Left colon (tissue), 2 donors: ENCODE measurements at regions not wholly inside any gene's neighbourhood (a gene's known extent, or its start where the extent isn't known, plus 50 kb on each side); places are given as distances from the start of the nearest gene placed in this dataset.

ENCODE experiments used
- ATAC-seq: fragments of 200-7000 bp; cut with Tn5 transposase; one replicate; pipeline ENCODE4 v1.9.1; 2020; ENCODE audit warnings: mild to moderate bottlenecking, moderate library complexity
- DNase-seq, 2 donors: peaks; one replicate each; pipeline ENCODE4 v3.0.0-alpha.2; 2020
- intact Hi-C, 2 donors: fragments of 100-400 bp; cut with DNase I in 1 of 2; cut with micrococcal nuclease in 1 of 2; formaldehyde crosslinking; loops; one replicate each; pipeline versions ENCODE4 v1.11.2 to v1.14.0; 2022; cut with DNase I, micrococcal nuclease
- donor health status: DM: no; HTN: no; CAD: no.
- donor health status: DM: yes; HTN: yes; CAD: no.

DNA sequence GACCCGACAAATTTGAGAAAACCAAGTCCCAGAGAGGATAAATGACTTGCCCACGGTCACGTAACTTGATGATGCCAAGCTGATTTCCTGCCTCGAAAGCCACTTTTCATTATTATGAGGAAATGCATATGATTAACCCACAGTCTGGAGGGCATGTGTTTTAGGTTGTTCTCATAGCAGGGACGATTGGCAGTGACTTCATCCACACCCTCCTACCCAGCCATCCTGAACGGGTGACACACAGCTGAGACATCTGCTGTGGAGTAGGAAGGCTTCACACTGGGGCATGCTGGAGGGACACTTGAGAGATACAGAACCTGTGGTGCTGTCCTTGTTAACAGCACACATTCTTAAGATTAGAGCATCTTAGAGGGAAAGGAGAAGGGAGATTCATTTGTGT is 65.4 kb upstream of the WDFY2 start:
- intact Hi-C loops = no loop called here
- ATAC-seq = no peak
- no peak for DNase-seq

DNA sequence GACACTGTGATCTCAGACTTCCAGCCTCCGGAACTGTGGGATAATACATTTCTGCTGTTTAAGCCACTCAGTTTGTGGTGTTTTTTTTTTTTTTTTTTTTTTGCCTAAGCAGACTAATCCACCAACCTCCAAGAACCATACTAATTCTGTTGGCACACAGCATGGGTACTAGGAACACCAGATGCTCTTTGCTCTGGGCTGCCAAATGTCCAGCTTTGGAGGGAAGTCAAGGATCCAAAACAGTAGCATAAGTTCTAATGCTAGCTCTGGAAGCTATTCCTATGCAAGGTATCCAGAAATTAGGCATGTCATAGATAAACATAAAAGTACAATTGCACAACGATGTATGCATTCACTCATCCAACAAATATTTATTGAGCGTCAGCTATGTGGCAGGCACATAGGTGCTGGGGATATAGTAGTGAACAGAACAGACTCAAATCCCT is 64.5 kb upstream of the WDFY2 start:
- ATAC-seq (no peak), DNase-seq (no peak)
- intact Hi-C loops = no loop called here

DNA sequence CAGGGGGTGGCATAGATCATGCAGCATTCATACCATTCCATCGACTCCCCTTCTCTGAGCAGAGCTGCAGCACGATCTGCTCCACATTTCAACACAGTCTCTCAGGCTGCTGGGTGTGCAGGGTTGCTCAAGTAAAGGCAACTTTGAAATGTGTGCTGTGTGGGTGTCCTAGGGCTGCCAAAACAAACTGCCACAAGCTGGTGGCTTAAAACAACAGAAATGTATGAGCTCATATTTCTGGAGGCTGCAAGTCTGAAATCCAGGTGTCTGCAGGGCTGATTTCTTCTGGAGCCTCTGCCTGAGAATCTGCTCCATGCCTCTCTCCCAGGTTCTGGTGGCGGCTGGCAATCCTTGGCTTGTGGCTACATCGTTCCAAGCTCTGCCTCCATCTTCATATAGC is 63.7 kb upstream of the WDFY2 start:
- ATAC-seq (no peak), DNase-seq (no peak)
- intact Hi-C loops = no loop called here

DNA sequence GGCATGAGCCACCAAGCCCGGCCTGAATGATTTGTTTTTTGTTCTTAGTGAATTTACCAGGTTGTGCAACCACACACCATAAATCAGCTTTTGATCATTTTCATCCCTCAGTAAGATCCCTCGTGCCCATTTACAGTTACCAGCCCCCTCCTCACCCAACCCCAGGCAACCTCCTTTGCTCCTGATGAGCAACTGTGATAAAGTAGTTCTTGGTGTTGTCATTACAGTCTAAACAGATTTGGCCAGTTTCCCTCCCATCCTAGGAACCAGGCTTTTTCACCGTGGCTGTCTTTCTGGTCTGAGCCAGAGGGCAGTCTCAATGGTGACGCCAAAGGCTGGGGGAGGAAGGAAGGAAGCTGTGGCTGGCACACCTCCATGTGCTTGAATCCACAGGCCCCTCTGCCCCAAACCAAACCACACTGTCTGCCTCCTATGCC is 61.2 kb upstream of the WDFY2 start:
- DNase-seq = no peak
- ATAC-seq = no peak
- intact Hi-C loops = no loop called here

DNA sequence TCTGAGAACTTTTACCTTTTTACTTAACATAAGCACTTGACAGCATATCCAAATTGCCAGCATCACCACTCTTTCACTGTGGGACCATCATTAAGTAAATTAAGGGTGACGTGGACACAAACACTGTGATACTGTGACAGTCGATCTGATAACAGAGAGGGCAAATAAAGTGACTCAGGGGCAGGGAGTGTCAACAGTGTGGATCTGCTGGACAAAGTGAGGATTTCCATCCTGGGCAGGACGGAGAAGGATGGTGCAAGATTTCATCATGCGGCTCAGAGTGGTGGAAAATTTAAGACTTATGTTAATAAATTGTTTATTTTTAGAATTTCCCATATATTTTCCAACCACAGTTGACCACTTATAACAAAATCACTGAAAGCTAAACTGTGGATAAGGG is 60.0 kb upstream of the WDFY2 start:
- no peak for ATAC-seq
- intact Hi-C loops = no loop called here
- no peak for DNase-seq

DNA sequence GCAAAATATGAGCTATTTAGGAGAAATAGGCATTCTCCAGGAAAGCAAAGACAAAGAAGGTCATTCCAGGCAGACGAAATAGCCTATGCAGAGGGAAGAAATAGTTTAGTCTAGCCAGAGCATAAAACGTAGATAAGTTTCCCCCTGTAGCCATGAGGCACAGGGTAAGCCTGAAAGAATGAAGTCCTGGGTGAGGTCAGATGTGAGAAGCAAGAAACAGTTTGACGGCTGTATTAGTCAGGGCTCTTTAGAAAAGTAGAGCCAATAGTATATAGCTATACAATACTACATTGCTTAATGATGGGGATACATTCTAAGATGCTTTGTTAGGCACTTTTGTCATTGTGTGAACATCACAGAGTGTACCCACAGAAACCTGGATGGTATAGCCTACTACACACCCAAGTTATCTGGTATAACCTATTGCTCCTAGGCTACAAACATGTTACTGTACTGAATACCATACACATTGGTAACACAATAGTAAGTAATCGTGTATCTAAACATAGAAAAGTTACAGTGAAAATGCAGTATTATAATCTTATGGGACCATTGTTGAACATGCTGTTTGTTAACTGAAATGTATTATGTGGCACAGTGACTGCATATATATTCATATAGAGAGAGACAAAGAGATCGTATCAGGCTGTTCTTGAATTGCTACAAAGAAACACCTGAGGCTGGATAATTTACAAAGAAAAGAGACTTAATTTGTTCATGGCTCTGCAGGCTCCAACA is 59.3 kb upstream of the WDFY2 start:
- DNase-seq (no peak), ATAC-seq (no peak)
- intact Hi-C loops = no loop called here

DNA sequence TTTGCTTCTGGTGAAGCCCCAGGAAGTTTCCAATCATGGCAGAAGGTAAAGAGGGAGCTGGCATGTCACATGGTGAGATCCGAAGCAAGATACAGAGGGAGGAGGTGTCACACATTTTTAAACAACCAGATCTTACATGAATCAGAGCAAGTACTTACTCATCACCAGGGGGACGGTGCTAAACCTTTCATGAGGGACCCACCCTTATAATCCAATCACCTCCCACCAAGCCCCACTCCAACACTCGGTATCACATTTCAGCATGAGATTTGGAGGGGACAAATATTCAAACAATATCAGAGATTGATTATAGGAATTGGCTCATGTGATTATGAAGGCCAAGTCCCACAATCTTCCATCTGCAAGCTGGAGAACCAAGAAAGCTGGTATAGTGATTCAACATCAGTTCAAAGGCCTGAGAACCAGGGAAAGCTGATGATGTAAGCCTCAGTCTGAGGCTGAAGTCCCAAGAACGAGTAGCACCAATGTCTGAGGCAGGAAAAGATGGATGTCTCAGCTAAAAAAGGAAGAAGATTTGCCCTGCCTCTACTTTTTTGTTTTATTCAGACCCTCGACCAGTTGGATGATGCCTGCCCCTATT is 58.6 kb upstream of the WDFY2 start:
- DNase-seq (no peak), ATAC-seq (no peak)
- intact Hi-C loops = no loop called here

DNA sequence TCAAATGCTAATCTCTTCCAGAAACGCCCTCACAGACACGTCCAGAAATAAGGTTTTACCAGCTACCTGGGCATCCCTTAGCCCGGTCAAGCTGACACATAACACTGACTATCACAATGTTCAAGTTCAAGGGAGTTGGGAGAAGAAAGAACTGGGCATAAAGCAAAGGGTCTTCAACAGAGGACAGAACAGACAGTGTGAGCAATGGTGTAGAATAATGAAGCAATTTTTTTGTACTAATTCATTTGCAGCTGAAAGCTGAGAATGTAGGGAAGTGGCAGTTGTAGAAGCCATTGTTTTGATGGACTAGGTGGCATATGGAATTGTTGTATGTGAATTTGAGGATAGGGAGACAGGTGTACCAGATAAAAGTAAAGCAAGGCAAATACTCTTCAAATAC is 58.1 kb upstream of the WDFY2 start:
- no peak for DNase-seq
- intact Hi-C loops = no loop called here

DNA sequence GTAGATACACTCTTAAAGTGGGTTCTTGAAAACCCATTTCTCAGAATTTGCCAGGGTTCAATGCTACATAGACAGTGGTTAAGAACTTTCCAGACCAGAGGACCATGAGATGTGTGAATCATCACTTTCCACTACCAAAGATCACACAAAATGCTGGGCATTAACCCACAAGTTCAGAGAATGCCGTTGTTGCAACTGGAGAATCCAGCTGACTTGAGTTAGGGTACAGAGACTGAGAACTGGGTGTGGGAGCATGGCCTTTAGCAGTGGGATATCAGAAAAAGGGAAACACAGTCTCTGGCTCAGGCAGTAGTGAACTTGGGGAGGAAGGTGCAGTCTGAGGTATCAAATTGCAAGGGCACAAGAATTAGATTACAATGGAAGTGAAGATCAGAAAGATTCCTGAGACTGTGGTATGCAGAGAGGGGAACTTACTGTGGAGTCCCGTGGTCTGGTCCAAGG is 51.5 kb upstream of the WDFY2 start:
- DNase-seq = no peak
- ATAC-seq = no peak
- intact Hi-C loops = no loop called here

More for the DNA sequence above, 58.1 kb upstream of the WDFY2 start:
- ATAC-seq = no peak

DNA sequence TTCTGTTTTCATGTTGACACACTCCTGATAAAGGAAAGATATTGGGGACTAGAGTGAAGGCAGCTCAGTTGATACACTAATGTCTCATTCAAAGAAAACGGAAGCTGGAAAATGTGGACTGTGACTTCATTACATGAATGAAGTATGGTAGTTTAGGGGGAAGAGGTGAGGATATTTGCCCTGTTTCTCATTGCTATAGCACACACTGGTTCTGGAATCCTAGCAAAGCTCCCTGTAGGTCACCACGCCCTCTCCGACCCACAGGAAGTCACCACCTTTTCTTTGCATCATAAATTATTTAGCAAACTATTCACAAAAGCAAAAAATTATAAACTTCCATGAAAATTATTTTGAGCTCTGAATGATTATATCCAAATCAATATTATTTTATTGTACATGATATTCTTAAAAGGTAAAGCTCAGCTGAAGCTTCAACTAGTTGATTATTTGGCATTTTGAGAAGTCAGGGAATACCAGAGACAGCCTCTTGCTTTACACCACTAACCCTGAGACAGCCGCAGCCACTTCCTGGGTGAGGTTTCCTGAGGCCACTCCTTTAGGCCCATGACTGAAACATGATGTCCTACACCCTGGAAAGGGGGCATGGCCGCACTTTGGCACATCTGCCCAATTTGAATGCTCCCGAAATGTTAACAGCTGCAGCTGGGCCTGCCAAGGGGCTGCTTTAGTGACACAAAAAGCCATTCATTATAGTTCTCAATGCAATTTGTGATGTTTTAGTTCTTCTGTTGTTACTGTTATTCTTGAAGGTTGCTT is 50.0 kb upstream of the WDFY2 start:
- DNase-seq (peak in 1 of 2 donors; percentile 14), ATAC-seq (no peak)
- intact Hi-C loops = no loop called here
